GM12891 (cell line): ENCODE measurements at regions not wholly inside any gene's neighbourhood (a gene's known extent, or its start where the extent isn't known, plus 50 kb on each side); places are given as distances from the start of the nearest gene placed in this dataset.
"Not testable (repeated sequence)": the region's sequence is repeated elsewhere in the genome, so short reads cannot be mapped to it uniquely, and the experiment has no call there.

Source experiments
- DNase-seq: peaks from one replicate; pipeline ENCODE4 v3.0.0; 2011; ENCODE audit warnings: low spot score; ENCODE audit not compliant: insufficient read length
- FAIRE-seq: peaks from 2 replicates; lab custom pipeline; 2011; peaks lifted over from hg19 to GRCh38; lab: Jason Lieb, UNC
- PAX5 ChIP-seq: IDR thresholded peaks from 2 replicates; pipeline ENCODE4 v1.6.1; 2011; ENCODE audit warnings: low read length, moderate library complexity, mild to moderate bottlenecking; ENCODE audit not compliant: insufficient read depth, severe bottlenecking
- POLR2A ChIP-seq: IDR thresholded peaks from 2 replicates; pipeline ENCODE4 v1.6.1; 2011; ENCODE audit warnings: low read depth, low read length, control low read depth
- POLR2AphosphoS5 ChIP-seq: IDR thresholded peaks from 2 replicates; pipeline ENCODE4 v1.6.1; 2011; ENCODE audit warnings: low read depth, low read length, control low read depth
- POU2F2 ChIP-seq: IDR thresholded peaks from 2 replicates; pipeline ENCODE4 v1.6.1; 2011; ENCODE audit warnings: low read depth, mild to moderate bottlenecking, control low read depth, low read length, moderate library complexity
- SPI1 ChIP-seq: IDR thresholded peaks from 2 replicates; pipeline ENCODE4 v1.6.1; 2011; ENCODE audit warnings: low read depth, low read length, control low read depth
- TAF1 ChIP-seq: IDR thresholded peaks from 2 replicates; pipeline ENCODE4 v1.6.1; 2011; ENCODE audit warnings: low read depth, low read length, control low read depth

- DNase-seq, FAIRE-seq: not testable (repeated sequence)
Measured at GRCh38 chr2:201946746-201947145, 86.9 kb upstream of the FZD7 start.

- TF ChIP-seq POU2F2 = no peak
- TF ChIP-seq PAX5 = no peak
- TF ChIP-seq POLR2A = no peak
- no peak for TF ChIP-seq POLR2AphosphoS5
- no peak for TF ChIP-seq SPI1
- no peak for TF ChIP-seq TAF1
- DNase-seq = no peak
- FAIRE-seq = no peak
Measured at GRCh38 chr2:201947287-201947686, 86.4 kb upstream of the FZD7 start.

GRCh38 chr2:201949181-201949926 is 84.3 kb upstream of the FZD7 start:
- no peak for TF ChIP-seq SPI1
- no peak for TF ChIP-seq POLR2A
- no peak for TF ChIP-seq TAF1
- FAIRE-seq (no peak), DNase-seq (no peak)

- TF ChIP-seq POU2F2 (no peak), POLR2AphosphoS5 (no peak), PAX5 (no peak), POLR2A (no peak), TAF1 (no peak), SPI1 (no peak)
- no peak for FAIRE-seq
Measured at GRCh38 chr2:201949927-201950246, 83.8 kb upstream of the FZD7 start.

GRCh38 chr2:201950606-201951005 is 83.0 kb upstream of the FZD7 start:
- FAIRE-seq (no peak), DNase-seq (no peak)
- TF ChIP-seq TAF1 (no peak), SPI1 (no peak), POLR2AphosphoS5 (no peak), PAX5 (no peak), POU2F2 (no peak), POLR2A (no peak)

More at GRCh38 chr2:201949927-201950246, 83.8 kb upstream of the FZD7 start:
- no peak for DNase-seq

- TF ChIP-seq POU2F2 (no peak), TAF1 (no peak), POLR2A (no peak), PAX5 (no peak), SPI1 (no peak), POLR2AphosphoS5 (no peak)
- no peak for DNase-seq
- FAIRE-seq = no peak
Measured at GRCh38 chr2:201952187-201952586, 81.5 kb upstream of the FZD7 start.

- FAIRE-seq (no peak), DNase-seq (no peak)
- TF ChIP-seq POLR2A (no peak), PAX5 (no peak), SPI1 (no peak), POLR2AphosphoS5 (no peak), TAF1 (no peak), POU2F2 (no peak)
Measured at GRCh38 chr2:201953396-201953795, 80.3 kb upstream of the FZD7 start.

- FAIRE-seq = no peak
- no peak for TF ChIP-seq SPI1
- no peak for TF ChIP-seq TAF1
- TF ChIP-seq POU2F2 = no peak
- no peak for TF ChIP-seq POLR2AphosphoS5
- no peak for TF ChIP-seq PAX5
- no peak for TF ChIP-seq POLR2A
- DNase-seq = no peak
Measured at GRCh38 chr2:201953880-201954279, 79.8 kb upstream of the FZD7 start.

GRCh38 chr2:201955231-201955630 is 78.4 kb upstream of the FZD7 start:
- no peak for FAIRE-seq

GRCh38 chr2:201955702-201956141 is 77.9 kb upstream of the FZD7 start:
- TF ChIP-seq POU2F2 = no peak
- no peak for TF ChIP-seq PAX5
- DNase-seq = no peak
- FAIRE-seq = no peak

More at GRCh38 chr2:201955231-201955630, 78.4 kb upstream of the FZD7 start:
- TF ChIP-seq PAX5 (no peak), POLR2AphosphoS5 (no peak), POU2F2 (no peak), POLR2A (no peak)
- no peak for DNase-seq

GRCh38 chr2:201956361-201956760 is 77.3 kb upstream of the FZD7 start:
- DNase-seq (no peak), FAIRE-seq (no peak)
- TF ChIP-seq TAF1 (no peak), POU2F2 (no peak), PAX5 (no peak), POLR2A (no peak), SPI1 (no peak), POLR2AphosphoS5 (no peak)
